GM19395 (cell line): ENCODE measurements at regions not wholly inside any gene's neighbourhood (a gene's known extent, or its start where the extent isn't known, plus 50 kb on each side); places are given as distances from the start of the nearest gene placed in this dataset.

Experiments
- ATAC-seq: cut with Tn5 transposase; IDR thresholded peaks from one replicate; pipeline ENCODE4 v1.9.1; 2021; ENCODE audit warnings: mild to moderate bottlenecking, moderate library complexity; ENCODE audit not compliant: unreplicated experiment

DNA sequence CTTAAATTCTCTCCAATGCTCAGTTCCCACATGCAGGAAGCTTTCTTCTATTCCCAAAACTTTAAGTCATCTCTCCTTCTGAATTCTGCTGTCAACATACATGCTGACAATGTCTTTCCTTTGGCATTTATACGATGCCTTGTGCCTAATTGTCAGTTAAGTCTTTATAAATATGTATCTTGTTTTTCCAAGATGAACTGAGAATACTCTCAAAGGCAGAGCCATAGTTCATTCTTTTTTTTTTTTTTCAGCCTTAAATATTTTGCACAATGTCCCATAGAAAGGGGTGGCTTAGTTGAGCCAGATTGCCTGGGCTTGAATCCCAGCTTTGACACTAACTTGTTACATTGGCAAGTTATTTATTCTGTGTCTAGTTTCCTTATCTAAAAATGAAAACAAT, 210.6 kb downstream of the QDPR start:
- ATAC-seq: no peak

DNA sequence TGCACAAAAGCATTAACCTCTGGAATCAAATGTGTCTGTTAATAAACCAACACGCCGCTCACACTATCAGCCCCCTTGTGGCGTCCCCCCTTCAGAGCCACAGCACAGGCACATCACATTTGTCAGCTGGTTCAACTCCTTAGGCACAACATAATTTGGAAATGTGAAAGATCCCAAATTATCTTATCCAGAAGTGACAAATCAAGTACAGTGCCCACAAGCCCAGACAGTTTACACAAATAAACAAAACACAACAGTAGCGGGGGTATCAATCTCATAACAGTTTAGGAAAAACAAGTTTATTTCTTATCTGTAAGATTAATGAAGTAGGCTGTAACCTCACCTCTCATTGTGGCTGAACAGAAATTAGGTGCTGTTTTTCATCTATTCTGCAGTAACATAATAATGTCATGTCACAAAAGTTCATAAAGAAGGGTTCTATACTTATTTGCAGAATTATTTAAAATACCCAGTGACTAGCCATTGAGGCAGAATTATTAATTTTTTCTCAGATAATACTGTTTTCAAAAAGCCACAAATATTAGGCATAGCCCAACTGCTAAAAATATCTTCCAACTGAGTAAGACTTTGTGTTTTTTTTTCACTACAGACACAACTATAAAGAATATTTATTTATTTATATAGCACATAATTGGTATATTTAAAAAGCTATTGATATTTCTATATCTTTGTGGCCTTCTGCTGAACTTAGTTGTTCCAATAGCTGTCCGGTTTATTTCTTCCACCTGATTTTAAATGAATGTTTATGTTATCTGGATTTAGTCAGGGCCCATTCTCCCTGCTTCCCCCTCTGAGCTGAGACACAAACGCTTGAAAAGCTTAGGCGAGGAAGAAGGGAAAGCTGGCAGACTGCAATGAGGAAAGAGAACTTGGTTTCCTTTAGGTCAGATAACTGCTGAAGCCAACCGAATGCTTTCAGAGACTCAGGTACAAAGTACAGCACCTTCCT, 214.7 kb downstream of the QDPR start:
- ATAC-seq: no peak

DNA sequence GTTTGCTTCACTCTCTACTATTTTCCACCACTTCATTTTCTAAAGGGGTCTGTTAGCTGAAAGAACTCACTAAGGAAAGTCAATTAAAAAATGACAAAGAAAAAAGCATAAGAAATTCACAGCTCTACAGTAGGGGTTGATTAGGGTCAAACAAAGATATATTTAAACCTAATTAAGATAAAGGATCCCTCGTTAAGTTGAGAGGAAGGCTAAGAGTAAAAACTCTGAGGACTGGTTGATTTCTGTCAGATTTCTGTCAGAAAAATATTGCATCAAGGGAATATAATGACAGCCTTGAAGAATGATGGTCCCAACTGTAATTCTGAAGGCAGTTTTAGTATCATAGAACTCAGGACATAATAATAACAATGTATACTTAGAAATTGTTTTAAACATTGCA, 218.0 kb downstream of the QDPR start:
- ATAC-seq: no peak

DNA sequence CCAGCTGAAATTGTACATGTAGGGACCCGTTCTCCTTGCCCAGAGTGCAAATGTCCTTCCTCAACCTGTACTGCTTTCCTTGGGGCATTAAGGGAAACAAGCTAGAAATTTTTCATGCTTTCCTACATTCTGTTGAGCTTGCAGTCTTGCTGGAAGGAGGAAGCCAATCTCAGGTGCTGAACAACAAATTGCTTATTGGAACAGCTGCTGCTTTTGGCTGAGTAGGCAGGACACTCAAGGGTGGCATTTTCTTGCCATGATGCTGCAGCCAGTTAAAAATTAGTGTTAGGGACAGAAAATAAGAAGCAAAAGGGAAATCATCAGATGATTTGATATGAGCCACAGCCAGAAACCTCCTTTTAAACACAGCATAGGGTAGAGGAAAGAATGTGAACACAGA, 223.7 kb downstream of the QDPR start:
- no peak for ATAC-seq

DNA sequence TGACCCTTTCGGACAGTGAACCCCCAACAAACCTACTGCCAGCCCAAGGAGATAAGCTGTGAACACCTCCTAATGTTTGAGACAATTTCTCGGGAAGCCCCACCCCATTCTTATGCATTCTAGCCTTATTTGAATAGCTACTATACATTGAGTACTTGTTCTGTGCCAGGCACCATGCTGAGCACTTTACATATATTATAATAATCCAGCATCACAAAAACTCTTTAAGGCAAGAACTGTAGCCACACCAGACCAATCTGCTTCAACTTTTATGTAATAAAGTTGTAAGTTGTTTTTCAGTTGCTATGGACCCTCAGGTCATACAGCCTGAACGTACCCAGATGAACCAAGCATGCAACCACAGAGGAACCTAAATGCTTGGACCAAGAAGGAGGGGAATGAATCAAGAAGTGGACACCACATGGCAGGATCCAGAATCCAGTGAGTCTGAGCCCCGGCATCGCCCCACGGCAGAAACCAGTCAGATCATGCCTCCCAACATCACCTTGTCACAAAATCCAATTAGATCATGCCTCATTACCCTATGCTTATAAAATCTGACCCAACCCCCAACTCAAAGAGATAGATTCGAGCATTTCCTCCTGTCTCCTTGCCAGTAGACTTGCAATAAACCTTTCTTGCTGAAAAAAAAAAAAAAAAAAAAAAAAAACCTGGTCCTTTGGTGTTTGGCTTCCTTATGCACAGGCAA, 225.0 kb downstream of the QDPR start:
- ATAC-seq: no peak

DNA sequence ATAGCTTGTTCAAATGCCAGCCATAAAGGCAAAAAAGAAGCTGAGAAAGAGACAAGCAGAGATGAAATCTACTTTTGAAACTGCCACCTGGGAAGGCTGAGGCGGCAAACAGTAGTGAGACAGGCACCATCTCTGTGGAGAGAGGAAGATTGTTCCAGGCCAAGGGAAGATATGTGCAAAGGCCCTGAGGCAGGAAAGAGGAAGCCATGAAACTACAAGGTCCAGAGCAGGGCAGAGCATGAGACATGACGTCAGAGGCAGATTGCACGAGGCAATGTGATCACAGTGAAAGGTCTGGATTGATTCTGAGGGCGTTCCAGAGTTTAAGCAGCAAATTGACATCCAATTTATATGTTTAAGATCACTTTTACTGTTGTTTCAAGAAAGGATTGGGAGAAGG, 226.1 kb downstream of the QDPR start:
- no peak for ATAC-seq

DNA sequence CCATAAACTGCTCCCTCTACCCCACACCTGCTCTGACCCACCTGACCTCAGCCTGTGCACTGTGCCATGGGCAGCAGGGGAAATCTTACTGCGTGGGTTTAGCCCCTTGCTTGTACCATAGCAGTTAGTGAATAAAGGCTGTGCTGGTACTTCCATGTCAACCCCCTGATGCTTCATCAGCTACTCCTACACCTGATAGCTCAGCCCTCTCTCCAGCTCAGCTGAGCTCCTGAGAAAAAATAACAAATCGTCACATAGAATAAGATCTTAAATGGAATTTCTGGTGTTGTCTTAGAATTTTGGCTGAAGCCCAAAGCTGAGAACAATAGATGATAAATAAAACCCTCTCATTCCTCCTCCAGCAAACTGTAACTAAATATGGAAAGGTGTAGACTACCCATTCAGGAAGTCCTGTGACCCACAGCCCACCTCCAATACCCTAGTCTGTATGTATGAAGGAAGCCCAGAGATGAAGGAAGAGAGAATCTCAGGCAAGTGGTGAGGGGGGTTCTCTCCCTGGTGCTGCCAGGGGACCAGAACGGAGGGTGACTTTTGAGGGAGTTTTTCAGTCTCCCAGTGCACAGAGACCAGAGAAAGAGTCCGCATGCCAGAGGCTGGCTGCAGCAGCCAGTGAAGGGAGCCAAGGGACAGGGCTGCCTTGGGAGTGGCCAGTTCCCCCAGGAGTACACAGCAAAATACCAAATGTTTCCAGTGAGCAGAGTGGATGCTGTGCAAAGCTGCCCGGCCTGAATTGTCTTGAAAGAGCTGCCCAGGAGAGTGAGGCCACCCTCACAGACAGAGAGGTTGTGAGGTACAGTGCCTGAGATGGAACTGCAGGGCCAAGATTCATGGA, 227.3 kb downstream of the QDPR start:
- no peak for ATAC-seq

DNA sequence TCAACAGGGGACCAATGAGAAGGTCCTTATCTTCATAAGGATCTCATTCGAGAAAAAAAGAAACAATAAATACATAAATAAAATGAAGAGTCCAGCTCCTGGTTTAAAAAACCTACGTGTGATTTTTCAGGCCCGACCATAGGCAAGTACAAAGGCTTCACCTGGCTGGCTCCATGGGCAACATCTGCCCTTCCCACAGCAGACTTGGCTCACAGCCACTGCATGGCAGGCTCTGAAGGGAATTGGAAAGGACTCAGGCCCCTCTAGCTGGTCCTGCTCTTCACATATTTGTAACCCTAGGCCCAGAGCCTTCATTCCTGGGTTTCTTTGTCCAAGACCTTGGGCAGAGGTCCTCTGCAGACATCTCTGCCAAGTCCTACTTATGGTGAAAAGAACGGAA, 228.1 kb downstream of the QDPR start:
- ATAC-seq: no peak

DNA sequence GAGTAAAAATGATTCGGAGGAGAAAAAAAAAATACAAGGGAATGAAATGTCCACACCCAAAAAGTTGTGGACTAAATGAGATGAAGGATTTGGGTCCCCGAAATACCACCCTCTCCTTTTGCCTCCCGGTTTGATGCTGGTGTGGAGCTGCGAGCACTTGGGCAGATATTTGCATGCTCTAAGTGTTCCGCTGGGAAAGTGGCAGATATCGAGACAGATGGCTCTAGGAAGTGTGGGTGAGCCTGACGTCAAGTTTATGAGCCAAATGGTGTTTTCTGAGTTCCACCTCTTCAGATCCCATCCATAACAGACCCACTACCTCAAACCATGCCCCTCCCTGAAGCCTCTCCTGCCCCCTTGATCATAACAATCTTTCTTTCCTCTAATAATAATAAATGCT, 228.6 kb downstream of the QDPR start:
- ATAC-seq: no peak

DNA sequence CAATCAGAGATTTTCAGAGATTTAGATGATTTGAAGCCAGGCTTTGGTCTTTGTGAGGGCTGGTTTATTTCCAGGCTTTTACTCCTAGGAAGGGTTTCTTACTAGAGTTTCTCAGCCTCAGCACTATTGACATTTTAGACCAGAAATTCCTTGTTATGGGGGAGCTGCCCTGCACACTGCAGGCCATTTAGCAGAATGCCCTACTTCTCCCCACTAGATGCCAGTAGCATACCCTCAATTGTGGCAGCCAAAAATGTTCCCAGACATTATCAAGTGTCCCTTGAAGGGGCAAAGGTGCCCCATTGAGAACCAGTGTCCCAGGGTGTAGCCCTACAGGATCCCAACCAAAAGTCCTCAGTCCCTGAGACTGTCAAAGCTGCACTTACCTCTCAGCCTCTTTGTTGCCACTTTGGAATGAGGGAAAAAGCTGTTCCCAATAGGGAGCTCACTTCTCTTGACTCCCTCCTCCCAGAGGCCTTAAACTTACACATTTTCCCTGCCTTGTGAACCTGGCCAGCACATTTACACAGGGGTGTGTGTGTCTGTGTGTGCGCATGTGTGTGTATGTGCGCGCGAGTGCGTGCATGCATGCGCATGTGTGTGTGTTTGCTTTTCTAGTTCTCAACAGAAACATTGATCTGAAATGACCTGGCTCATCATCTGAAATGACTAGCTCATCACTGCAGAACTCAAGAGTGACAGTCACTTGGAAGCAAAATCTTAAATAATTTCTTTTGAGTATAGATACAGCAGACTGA, 231.4 kb downstream of the QDPR start:
- no peak for ATAC-seq

DNA sequence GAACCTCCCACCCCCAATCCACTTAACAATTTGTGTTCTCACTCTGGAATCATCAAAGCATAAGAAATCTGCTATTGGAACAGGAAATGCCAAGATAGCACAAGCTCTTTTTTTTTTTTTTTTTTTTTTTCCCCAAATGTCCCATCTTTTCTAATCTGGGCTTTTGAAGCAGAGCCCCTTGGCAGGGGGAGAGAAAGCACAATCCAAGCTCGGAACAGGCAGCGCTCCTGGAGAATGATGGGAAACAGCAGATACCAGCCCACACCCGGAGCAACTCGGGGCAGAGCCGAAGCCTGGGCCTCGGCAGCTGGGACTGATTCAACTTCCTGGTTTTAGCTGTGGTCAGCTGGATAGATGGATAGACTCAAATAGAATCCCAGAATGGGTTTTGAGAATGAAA, 235.1 kb downstream of the QDPR start:
- no peak for ATAC-seq

DNA sequence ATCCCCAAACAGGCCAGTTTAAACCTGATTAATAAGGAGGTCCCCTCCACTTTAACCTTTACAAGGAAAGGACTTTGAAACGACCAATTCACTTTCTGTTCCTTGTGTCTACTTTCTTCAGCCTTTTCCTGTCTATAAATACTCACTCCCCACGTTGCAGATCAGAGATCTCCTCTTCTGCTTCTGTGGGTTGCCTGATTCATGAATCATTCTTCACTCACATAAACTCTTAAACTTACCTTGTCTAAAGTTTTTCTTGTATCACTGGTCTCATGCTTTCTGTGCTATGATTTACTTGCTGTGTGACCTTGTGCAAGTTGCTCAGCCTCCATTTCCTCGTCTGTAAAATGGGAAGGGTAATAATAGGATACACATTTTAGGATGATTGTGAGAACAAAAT, 236.1 kb downstream of the QDPR start:
- no peak for ATAC-seq

DNA sequence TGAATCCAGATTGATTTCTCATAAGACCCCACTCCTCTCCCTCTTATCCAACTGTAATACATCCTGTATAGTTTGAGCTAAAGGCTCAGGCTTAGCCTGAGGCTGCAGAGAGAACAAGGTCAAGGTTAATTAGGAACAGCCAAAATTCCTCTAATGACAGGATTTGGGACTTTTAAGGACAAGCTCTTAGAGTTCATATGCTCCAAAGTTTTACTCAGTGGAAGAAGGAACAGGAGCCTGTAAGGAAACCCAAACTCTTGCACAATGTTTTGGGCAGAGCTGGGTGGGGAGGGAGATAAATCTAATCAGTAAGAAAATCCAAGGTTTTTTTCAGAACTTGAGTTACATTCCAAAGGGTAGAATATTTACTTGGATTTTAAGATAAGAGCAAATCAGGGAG, 238.8 kb downstream of the QDPR start:
- ATAC-seq: no peak

DNA sequence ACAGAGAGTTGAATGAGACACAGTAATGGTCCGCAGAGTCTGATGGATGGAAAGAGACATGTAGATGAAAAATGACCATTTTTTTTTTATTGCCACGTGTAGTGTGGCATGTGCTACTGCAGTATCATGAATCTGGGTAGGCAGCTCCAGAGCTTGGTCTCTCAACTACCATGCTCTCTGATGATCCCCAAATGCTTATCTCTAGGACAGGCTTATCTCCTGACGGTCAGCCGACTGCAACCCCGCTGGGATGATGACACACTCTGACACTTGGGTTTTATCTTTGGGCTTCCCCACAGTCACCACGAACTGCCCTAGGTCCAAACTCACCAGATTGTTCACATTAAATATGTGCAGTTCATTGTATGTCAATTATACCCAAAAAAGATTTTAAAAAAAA, 239.7 kb downstream of the QDPR start:
- ATAC-seq: no peak

DNA sequence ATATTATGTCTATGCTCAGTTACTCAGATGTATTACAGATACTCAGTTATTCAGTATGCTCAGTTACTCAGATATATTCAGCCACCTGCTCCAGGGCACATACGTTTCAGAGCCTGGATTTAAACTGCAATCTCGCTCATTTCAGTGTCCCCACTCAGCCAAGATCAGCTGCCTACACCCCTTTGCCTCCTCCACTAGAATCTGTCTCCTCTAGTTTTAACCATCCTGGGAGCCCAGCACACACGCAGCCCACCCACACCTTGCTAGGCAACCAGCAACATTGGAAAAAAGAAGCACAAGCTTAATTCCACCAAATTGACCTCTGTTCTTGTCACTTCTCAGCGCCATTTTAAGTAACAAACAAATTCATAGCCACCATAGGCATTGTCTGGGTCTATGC, 246.2 kb downstream of the QDPR start:
- no peak for ATAC-seq

DNA sequence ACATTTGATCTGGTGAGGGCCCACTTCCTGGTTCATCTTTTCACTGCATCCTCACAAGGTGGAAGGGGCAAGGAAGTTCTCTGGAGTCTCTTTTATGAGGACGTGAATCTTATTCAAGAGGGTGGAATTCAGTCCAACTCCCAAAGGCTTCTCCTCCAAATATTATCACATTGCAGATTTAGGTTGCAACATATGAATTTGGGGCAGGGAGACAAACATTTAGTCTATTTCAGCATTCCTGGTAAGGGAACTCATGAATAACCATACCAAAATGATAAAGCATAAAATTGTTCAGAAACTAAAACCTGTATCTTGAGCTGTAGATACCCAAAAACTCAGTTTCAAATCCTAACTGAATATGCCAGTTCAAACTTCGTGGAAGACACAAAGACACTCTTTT, 246.8 kb downstream of the QDPR start:
- ATAC-seq: no peak

DNA sequence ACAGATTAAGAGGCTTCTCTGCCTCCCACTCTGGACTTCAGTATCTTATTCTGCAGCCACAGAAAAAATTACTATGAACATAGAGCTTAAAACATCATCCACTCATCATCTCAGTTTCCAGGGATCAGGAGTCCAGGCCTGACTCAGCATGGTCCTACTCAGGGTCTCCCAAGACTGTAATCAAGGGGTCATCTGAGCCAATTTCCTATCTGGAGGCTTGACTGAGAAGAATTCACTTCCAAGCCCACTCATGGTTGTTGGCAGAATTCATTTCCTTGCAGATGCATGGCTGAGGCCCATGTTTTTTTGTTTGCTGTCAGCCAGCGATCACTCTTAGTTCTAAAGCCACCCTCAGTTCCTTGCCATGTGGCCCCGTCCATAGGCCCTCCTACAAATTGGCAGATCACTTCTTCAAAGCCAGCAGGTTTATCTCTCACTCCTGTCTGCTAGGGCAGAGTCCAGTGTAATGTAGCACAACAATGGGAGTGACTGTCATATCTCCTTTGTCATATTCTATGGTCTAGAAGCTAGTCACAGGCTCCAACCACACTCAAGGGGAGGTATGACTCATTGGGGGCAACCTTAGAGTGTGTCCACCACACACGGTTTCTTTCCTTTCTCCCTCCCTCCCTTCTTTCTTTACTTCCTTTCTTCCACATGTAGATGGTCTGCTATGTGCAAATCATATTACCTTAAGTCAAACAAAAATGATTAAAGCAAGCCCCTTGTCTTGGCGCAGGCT, 251.6 kb downstream of the QDPR start:
- ATAC-seq: no peak

DNA sequence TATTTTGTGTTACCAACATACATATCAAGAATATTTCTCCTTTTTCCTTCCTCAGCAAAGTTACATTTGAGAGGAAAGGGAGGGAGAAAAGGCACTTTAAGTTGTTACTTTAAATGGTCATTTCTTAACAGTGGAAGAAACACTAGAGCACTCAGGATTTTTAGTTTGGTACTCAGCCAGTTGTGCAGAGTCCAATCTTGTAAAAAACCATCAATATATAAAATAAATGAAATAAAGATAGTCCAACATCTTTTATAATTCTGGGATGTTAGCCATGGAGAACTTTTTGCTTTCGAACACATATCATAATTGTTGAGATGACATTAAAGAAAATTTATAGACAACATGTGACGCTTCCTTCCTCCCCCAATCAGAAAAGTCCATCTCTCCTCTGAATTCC, 253.8 kb downstream of the QDPR start:
- ATAC-seq: no peak

DNA sequence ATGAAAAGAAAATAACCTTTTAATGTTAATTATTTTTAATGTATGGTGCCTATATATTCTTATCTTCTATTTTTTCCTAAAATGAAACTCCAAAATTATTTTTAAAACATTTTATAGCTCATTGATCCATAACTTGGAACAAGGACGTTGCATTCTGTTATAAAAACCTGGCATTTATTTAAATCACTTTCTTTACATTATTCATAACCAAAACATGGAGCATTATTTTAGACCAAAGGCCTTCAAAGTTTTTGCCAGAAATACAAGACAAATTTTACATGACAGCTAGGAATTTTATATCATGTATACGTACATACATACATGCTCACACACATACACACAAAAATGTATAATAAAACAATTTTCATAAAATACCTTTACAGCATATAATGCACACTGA, 259.8 kb downstream of the QDPR start:
- ATAC-seq: no peak

DNA sequence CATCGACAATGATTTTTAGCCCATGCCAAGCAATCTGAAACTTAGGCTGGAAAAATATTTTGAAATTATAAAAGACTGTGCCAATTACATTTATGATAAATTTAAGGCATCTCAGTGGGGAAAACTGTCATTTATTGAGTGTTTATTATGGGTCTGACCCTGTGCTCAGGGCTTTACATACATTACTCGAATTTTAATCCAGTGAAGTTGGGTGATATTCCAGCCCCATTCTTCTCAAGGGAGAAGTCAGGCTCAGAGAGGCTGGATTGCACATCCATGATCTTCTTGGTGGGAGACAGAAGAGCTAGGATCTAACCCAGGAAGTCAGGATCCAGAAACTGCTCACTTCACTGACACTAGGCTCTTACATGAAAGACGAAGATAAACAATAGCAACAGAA, 260.8 kb downstream of the QDPR start:
- ATAC-seq: no peak
